Peyer's patch (tissue), 4 donors: ENCODE measurements at regions not wholly inside any gene's neighbourhood (a gene's known extent, or its start where the extent isn't known, plus 50 kb on each side); places are given as distances from the start of the nearest gene placed in this dataset.

Experiments
- DNase-seq, 3 donors: peaks; one replicate each; pipeline ENCODE4 v3.0.0-alpha.2; 2017 to 2019
- H3K27ac ChIP-seq, 4 donors: fragments of 200-600 bp; sonication (generic); one replicate each; pipeline ENCODE4 v1.5.1; 2016 to 2019
- H3K27me3 ChIP-seq, 2 donors: fragments of 200-600 bp; sonication (generic); one replicate each; pipeline ENCODE4 v1.5.1; 2019
- H3K36me3 ChIP-seq, 3 donors: fragments of 200-600 bp; sonication (generic); one replicate each; pipeline ENCODE4 v1.5.1; 2016 to 2019
- H3K4me1 ChIP-seq, 4 donors: fragments of 200-600 bp; sonication (generic); one replicate each; pipeline ENCODE4 v1.5.1; 2016 to 2019
- H3K4me3 ChIP-seq, 4 donors: fragments of 200-600 bp; sonication (generic); 1 replicate in 3 of 4; 2 replicates in 1 of 4; pipeline ENCODE4 v1.5.1; 2016 to 2019; ENCODE audit warnings: mild to moderate bottlenecking in 1 of 4
- H3K9me3 ChIP-seq, 4 donors: fragments of 200-600 bp; sonication (generic); one replicate each; pipeline ENCODE4 v1.5.1; 2016 to 2019; ENCODE audit warnings: mild to moderate bottlenecking in 1 of 4
- CTCF ChIP-seq, 6 experiments: fragments of 450-650 bp in 4 of 6; fragments of 200-600 bp in 2 of 6; sonication (generic) in 1 of 6; IDR thresholded peaks; one replicate each; pipeline ENCODE4 v1.5.1; 2017 to 2019; ENCODE audit warnings: antibody characterized with exemption in 6 of 6, mild to moderate bottlenecking in 3 of 6, moderate library complexity in 1 of 6
- POLR2A ChIP-seq, 2 donors: fragments of 450-650 bp; IDR thresholded peaks; one replicate each; pipeline ENCODE4 v1.5.1; 2017; ENCODE audit warnings: antibody characterized with exemption in 2 of 2, mild to moderate bottlenecking in 2 of 2, moderate library complexity in 2 of 2

- Histone ChIP-seq H3K27ac (no peak overlapping the region), H3K27me3 (no peaks in the 10 kb centered on the region), H3K36me3 (no peaks in the 10 kb centered on the region), H3K9me3 (no peaks in the 10 kb centered on the region), H3K4me1 (no peaks in the 10 kb centered on the region), H3K4me3 (no peak overlapping the region)
- TF ChIP-seq CTCF (IDR thresholded peaks at IDR 0.05) = no peak
- no peak for DNase-seq
Measured at GRCh38 chr11:91650802-91651201, 573.8 kb upstream of the FAT3 start.

GRCh38 chr11:91641153-91641552 is 583.5 kb upstream of the FAT3 start:
- Histone ChIP-seq H3K4me3 (no peak overlapping the region), H3K27ac (no peak overlapping the region), H3K36me3 (no peaks in the 10 kb centered on the region), H3K9me3 (no peaks in the 10 kb centered on the region), H3K27me3 (no peaks in the 10 kb centered on the region), H3K4me1 (no peaks in the 10 kb centered on the region)
- DNase-seq = no peak
- no peak for TF ChIP-seq CTCF (IDR thresholded peaks at IDR 0.05)
- no peak for TF ChIP-seq POLR2A (IDR thresholded peaks at IDR 0.05)

- Histone ChIP-seq H3K9me3 (no peaks in the 10 kb centered on the region), H3K27me3 (no peaks in the 10 kb centered on the region), H3K4me1 (no peaks in the 10 kb centered on the region), H3K36me3 (no peaks in the 10 kb centered on the region), H3K27ac (no peak overlapping the region), H3K4me3 (no peak overlapping the region)
- DNase-seq = no peak
- TF ChIP-seq POLR2A (IDR thresholded peaks at IDR 0.05) (no peak), CTCF (IDR thresholded peaks at IDR 0.05) (no peak)
Measured at GRCh38 chr11:91639359-91639758, 585.3 kb upstream of the FAT3 start.

GRCh38 chr11:91630916-91631673 is 593.5 kb upstream of the FAT3 start:
- Histone ChIP-seq H3K4me3 (no peak overlapping the region), H3K27ac (no peak overlapping the region), H3K4me1 (no peaks in the 10 kb centered on the region), H3K27me3 (no peaks in the 10 kb centered on the region), H3K9me3 (no peaks in the 10 kb centered on the region), H3K36me3 (no peaks in the 10 kb centered on the region)
- TF ChIP-seq CTCF (IDR thresholded peaks at IDR 0.05) = no peak
- TF ChIP-seq POLR2A (IDR thresholded peaks at IDR 0.05) = no peak
- DNase-seq = no peak

GRCh38 chr11:91625495-91625894 is 599.1 kb upstream of the FAT3 start:
- Histone ChIP-seq H3K27ac (no peak overlapping the region), H3K4me1 (no peaks in the 10 kb centered on the region), H3K4me3 (no peak overlapping the region), H3K27me3 (no peaks in the 10 kb centered on the region), H3K36me3 (no peaks in the 10 kb centered on the region), H3K9me3 (no peaks in the 10 kb centered on the region)
- TF ChIP-seq POLR2A (IDR thresholded peaks at IDR 0.05) (no peak), CTCF (IDR thresholded peaks at IDR 0.05) (no peak)
- DNase-seq = no peak

GRCh38 chr11:91624021-91624420 is 600.6 kb upstream of the FAT3 start:
- TF ChIP-seq POLR2A (IDR thresholded peaks at IDR 0.05) = no peak
- no peak for TF ChIP-seq CTCF (IDR thresholded peaks at IDR 0.05)
- no peak overlapping the region for H3K4me3 ChIP-seq
- no peaks in the 10 kb centered on the region for H3K36me3 ChIP-seq
- H3K9me3 ChIP-seq = no peaks in the 10 kb centered on the region
- no peak for DNase-seq
- H3K4me1 ChIP-seq = no peaks in the 10 kb centered on the region
- no peaks in the 10 kb centered on the region for H3K27me3 ChIP-seq
- H3K27ac ChIP-seq = no peak overlapping the region
